GM20000 (cell line): ENCODE measurements at regions not wholly inside any gene's neighbourhood (a gene's known extent, or its start where the extent isn't known, plus 50 kb on each side); places are given as distances from the start of the nearest gene placed in this dataset.
"Not testable (repeated sequence)": the region's sequence is repeated elsewhere in the genome, so short reads cannot be mapped to it uniquely, and the experiment has no call there.

Source experiments
- DNase-seq: peaks from one replicate; pipeline ENCODE4 v3.0.0; 2012; ENCODE audit warnings: low spot score
- TF ChIP-seq, protein P1 (sequence below): IDR thresholded peaks from 2 replicates; pipeline ENCODE4 v1.5.1; 2012; ENCODE audit warnings: mild to moderate bottlenecking, control low read depth; ENCODE audit errors: extremely low read depth, missing control alignments

GRCh38 chr10:33012306-33012705 lies 54.3 kb upstream of the ITGB1 start:
- TF ChIP-seq, protein P1, sequence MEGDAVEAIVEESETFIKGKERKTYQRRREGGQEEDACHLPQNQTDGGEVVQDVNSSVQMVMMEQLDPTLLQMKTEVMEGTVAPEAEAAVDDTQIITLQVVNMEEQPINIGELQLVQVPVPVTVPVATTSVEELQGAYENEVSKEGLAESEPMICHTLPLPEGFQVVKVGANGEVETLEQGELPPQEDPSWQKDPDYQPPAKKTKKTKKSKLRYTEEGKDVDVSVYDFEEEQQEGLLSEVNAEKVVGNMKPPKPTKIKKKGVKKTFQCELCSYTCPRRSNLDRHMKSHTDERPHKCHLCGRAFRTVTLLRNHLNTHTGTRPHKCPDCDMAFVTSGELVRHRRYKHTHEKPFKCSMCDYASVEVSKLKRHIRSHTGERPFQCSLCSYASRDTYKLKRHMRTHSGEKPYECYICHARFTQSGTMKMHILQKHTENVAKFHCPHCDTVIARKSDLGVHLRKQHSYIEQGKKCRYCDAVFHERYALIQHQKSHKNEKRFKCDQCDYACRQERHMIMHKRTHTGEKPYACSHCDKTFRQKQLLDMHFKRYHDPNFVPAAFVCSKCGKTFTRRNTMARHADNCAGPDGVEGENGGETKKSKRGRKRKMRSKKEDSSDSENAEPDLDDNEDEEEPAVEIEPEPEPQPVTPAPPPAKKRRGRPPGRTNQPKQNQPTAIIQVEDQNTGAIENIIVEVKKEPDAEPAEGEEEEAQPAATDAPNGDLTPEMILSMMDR: no peak

GRCh38 chr10:33010132-33011037 lies 52.4 kb upstream of the ITGB1 start:
- TF ChIP-seq, protein P1: no peak

More at GRCh38 chr10:33012306-33012705, 54.3 kb upstream of the ITGB1 start:
- DNase-seq: no peak

DNA sequence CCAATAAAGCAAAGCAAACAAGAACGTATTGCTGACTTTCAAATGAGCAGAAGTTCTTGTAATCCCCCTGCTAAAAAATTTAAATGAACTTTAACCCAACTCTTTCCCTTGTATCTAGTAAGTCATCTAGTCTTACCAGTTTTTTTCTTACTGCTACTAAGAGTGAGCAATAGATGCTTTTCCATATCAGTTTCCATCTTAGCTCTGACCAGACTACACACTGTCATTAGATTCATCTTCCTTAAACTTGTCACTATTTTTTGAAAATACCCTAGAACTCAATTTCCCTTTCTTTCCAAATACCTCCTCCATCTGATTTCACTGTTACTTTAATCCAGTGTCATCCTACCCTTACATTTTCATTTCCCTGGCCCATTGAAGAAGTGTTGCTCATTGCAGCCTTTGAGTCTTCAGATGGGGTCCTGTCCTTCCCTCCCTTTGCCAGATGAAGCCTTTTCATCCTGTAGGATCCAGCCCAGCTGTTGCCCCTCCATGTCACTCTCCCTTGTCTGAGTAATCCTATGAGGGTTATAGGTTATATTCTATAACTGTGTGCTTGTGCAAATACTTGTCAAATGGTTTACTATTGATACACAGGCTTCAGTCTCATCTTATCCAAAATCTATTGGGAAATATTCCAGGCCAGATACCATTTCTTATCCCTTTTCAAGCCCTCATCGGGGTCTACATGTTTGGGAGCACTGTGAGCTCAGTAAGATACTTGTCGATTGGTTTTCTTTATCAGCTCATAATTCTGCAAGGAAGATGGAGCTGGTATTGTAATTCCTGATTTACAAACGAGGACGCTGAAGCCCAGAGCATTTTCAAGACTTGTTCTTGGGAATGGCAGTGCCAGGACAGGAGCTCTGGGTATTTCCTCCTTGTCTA lies 51.5 kb upstream of the ITGB1 start:
- DNase-seq: no peak
- TF ChIP-seq, protein P1: no peak

More at GRCh38 chr10:33010132-33011037, 52.4 kb upstream of the ITGB1 start:
- no peak for DNase-seq

DNA sequence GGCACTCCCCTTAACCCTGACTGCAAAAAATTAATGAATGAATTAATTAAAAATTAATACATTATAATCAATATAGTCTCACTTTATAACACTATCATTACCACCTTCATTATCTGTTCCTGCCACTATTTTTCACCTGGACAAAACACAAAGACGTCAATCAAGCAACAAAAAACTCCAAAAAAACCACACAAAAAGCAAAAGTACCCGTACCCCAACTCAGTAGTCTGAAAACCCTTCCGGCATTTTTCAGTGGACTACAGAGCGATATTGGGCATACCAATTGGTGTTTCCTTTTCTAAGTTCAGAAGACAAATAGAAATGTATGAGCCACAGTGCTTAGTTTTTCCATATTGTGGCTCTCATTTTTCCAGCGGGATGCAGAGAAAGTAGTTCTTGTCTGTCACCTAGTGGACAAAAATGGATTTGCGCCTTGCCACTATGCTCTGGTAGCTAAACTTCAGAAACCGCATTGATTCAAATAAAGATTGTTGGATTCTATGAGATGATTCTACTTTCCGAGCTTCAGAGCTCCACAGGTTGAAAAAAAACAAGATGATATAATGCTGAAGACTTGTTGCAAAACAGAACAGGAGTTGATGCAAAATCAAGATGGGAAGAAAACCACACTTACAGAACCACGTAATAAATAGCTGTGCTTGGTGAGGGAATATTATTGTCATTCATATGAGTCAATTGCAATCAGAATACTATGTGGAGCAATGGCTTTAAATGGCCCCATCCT lies 50.6 kb upstream of the ITGB1 start:
- peak; percentile 74 for DNase-seq
- TF ChIP-seq, protein P1: peak; percentile 77

GRCh38 chr10:33007731-33008381 lies 49.8 kb upstream of the ITGB1 start:
- not testable (repeated sequence) for DNase-seq
